ENCODE measurements at regions not wholly inside any gene's neighbourhood (a gene's known extent, or its start where the extent isn't known, plus 50 kb on each side); places are given as distances from the start of the nearest gene placed in this dataset.

- H3K14ac ChIP-seq (ENCODE audit: low read length), result no peak overlapping the region
- peaks cover 11 to 29% of the 10 kb centered on the region in 2 donors for H3K4me1 ChIP-seq (ENCODE audit: control insufficient read depth in 2 of 2, insufficient read depth in 1 of 2, low read depth in 1 of 2, low read length in 2 of 2)
- no peak overlapping the region for H3K4me3 ChIP-seq (ENCODE audit: low read length in 2 of 2)
- no peak overlapping the region for H3K9ac ChIP-seq (ENCODE audit: low read depth, low read length, poor library complexity)
- H4K91ac ChIP-seq (ENCODE audit: low read depth, low read length, poor library complexity), result no peak overlapping the region
- peak overlapping the region; percentile 22 for H3K18ac ChIP-seq (ENCODE audit: low read length)
- no peak overlapping the region for H3K27ac ChIP-seq (replicated peaks; ENCODE audit: low read length)
- H3K79me1 ChIP-seq (ENCODE audit: low read depth, low read length), result no peaks in the 10 kb centered on the region
- no peak for DNase-seq (ENCODE audit: low spot score)
- H3K4ac ChIP-seq (ENCODE audit: low read length), result no peak overlapping the region
- no peak overlapping the region for H2BK5ac ChIP-seq (ENCODE audit: low read length)
- peak overlapping the region; percentile 7 for H2AK5ac ChIP-seq (ENCODE audit: low read depth, low read length)
- H2BK15ac ChIP-seq (ENCODE audit: low read length), result no peak overlapping the region
- H2AFZ ChIP-seq (ENCODE audit: low read length), result no peak overlapping the region
- no peak overlapping the region for H3K4me2 ChIP-seq (ENCODE audit: insufficient read depth, low read length, poor library complexity, severe bottlenecking)
- peaks cover 0 to 3% of the 10 kb centered on the region in 2 donors for H3K36me3 ChIP-seq (replicated peaks in 1 of 2; ENCODE audit: control insufficient read depth in 2 of 2, insufficient read depth in 2 of 2, low read length in 2 of 2)
- H2BK120ac ChIP-seq (ENCODE audit: low read depth, low read length), result no peak overlapping the region
- H3K27me3 ChIP-seq (ENCODE audit: control insufficient read depth in 3 of 3, insufficient read depth in 3 of 3, low read depth in 1 of 3, low read length in 3 of 3), result no peaks in the 10 kb centered on the region
- H3K9me3 ChIP-seq (replicated peaks in 1 of 2; ENCODE audit: control insufficient read depth in 2 of 2, insufficient read depth in 1 of 2, low read depth in 1 of 2, low read length in 2 of 2), result no peaks in the 10 kb centered on the region
- H4K8ac ChIP-seq (ENCODE audit: low read depth, low read length), result no peak overlapping the region
- no CpG with 5 or more reads among the region's 1 CpG for WGBS, 2 donors (ENCODE audit: extremely low coverage in 2 of 2, insufficient read length in 2 of 2, insufficient replicate concordance in 1 of 2)
- H2BK12ac ChIP-seq (ENCODE audit: low read length), result no peak overlapping the region
- H3K23ac ChIP-seq (ENCODE audit: low read depth, low read length, poor library complexity), result no peak overlapping the region
Observed at GRCh38 chr3:124260206-124260915, 268.4 kb upstream of the ROPN1 start.

GRCh38 chr3:124261306-124261705, 269.4 kb upstream of the ROPN1 start:
- H4K91ac ChIP-seq (ENCODE audit: low read depth, low read length, poor library complexity), result no peak overlapping the region
- H4K8ac ChIP-seq (ENCODE audit: low read depth, low read length), result no peak overlapping the region
- H3K4ac ChIP-seq (ENCODE audit: low read length), result no peak overlapping the region
- H2AK5ac ChIP-seq (ENCODE audit: low read depth, low read length), result no peak overlapping the region
- no peak overlapping the region for H2BK15ac ChIP-seq (ENCODE audit: low read length)
- no CpG with 5 or more reads among the region's 2 CpGs for whole genome bisulfite sequencing, 2 donors (ENCODE audit: extremely low coverage in 2 of 2, insufficient read length in 2 of 2, insufficient replicate concordance in 1 of 2)
- H3K9ac ChIP-seq (ENCODE audit: low read depth, low read length, poor library complexity), result no peak overlapping the region
- no peak for DNase-seq (ENCODE audit: low spot score)
- H3K9me3 ChIP-seq (replicated peaks in 1 of 2; ENCODE audit: control insufficient read depth in 2 of 2, insufficient read depth in 1 of 2, low read depth in 1 of 2, low read length in 2 of 2), result no peaks in the 10 kb centered on the region
- no peak overlapping the region for H3K4me2 ChIP-seq (ENCODE audit: insufficient read depth, low read length, poor library complexity, severe bottlenecking)
- H3K18ac ChIP-seq (ENCODE audit: low read length), result no peak overlapping the region
- no peak overlapping the region for H2AFZ ChIP-seq (ENCODE audit: low read length)
- no peak overlapping the region for H3K4me3 ChIP-seq (ENCODE audit: low read length in 2 of 2)
- no peak overlapping the region for H2BK12ac ChIP-seq (ENCODE audit: low read length)
- peaks cover 11 to 33% of the 10 kb centered on the region in 2 donors for H3K4me1 ChIP-seq (ENCODE audit: control insufficient read depth in 2 of 2, insufficient read depth in 1 of 2, low read depth in 1 of 2, low read length in 2 of 2)
- no peak overlapping the region for H3K23ac ChIP-seq (ENCODE audit: low read depth, low read length, poor library complexity)
- H3K27ac ChIP-seq (replicated peaks; ENCODE audit: low read length), result no peak overlapping the region
- no peaks in the 10 kb centered on the region for H3K79me1 ChIP-seq (ENCODE audit: low read depth, low read length)
- no peak overlapping the region for H2BK5ac ChIP-seq (ENCODE audit: low read length)
- peaks cover 0 to 3% of the 10 kb centered on the region in 2 donors for H3K36me3 ChIP-seq (replicated peaks in 1 of 2; ENCODE audit: control insufficient read depth in 2 of 2, insufficient read depth in 2 of 2, low read length in 2 of 2)
- H3K27me3 ChIP-seq (ENCODE audit: control insufficient read depth in 3 of 3, insufficient read depth in 3 of 3, low read depth in 1 of 3, low read length in 3 of 3), result no peaks in the 10 kb centered on the region
- no peak overlapping the region for H3K14ac ChIP-seq (ENCODE audit: low read length)
- no peak overlapping the region for H2BK120ac ChIP-seq (ENCODE audit: low read depth, low read length)

GRCh38 chr3:124263168-124263567, 271.2 kb upstream of the ROPN1 start:
- Histone ChIP-seq H3K4me1 (ENCODE audit: control insufficient read depth in 2 of 2, insufficient read depth in 1 of 2, low read depth in 1 of 2, low read length in 2 of 2) (peaks cover 16 to 39% of the 10 kb centered on the region in 2 donors), H2AFZ (ENCODE audit: low read length) (no peak overlapping the region), H3K27ac (replicated peaks; ENCODE audit: low read length) (no peak overlapping the region), H2BK12ac (ENCODE audit: low read length) (no peak overlapping the region), H2BK5ac (ENCODE audit: low read length) (no peak overlapping the region), H2BK15ac (ENCODE audit: low read length) (no peak overlapping the region), H2BK120ac (ENCODE audit: low read depth, low read length) (no peak overlapping the region), H4K8ac (ENCODE audit: low read depth, low read length) (no peak overlapping the region), H3K9ac (ENCODE audit: low read depth, low read length, poor library complexity) (no peak overlapping the region), H3K23ac (ENCODE audit: low read depth, low read length, poor library complexity) (no peak overlapping the region), H4K91ac (ENCODE audit: low read depth, low read length, poor library complexity) (no peak overlapping the region), H3K4ac (ENCODE audit: low read length) (no peak overlapping the region), H3K4me3 (ENCODE audit: low read length in 2 of 2) (no peak overlapping the region), H2AK5ac (ENCODE audit: low read depth, low read length) (no peak overlapping the region), H3K27me3 (ENCODE audit: control insufficient read depth in 3 of 3, insufficient read depth in 3 of 3, low read depth in 1 of 3, low read length in 3 of 3) (no peaks in the 10 kb centered on the region), H3K36me3 (replicated peaks in 1 of 2; ENCODE audit: control insufficient read depth in 2 of 2, insufficient read depth in 2 of 2, low read length in 2 of 2) (peaks cover 0 to 3% of the 10 kb centered on the region in 2 donors), H3K18ac (ENCODE audit: low read length) (no peak overlapping the region), H3K79me1 (ENCODE audit: low read depth, low read length) (no peaks in the 10 kb centered on the region), H3K9me3 (replicated peaks in 1 of 2; ENCODE audit: control insufficient read depth in 2 of 2, insufficient read depth in 1 of 2, low read depth in 1 of 2, low read length in 2 of 2) (no peaks in the 10 kb centered on the region), H3K14ac (ENCODE audit: low read length) (no peak overlapping the region), H3K4me2 (ENCODE audit: insufficient read depth, low read length, poor library complexity, severe bottlenecking) (no peak overlapping the region)
- WGBS, 2 donors (ENCODE audit: extremely low coverage in 2 of 2, insufficient read length in 2 of 2, insufficient replicate concordance in 1 of 2), result no CpG with 5 or more reads among the region's 4 CpGs
- no peak for DNase-seq (ENCODE audit: low spot score)

GRCh38 chr3:124264346-124264745, 272.4 kb upstream of the ROPN1 start:
- no peak overlapping the region for H3K4me3 ChIP-seq (ENCODE audit: low read length in 2 of 2)
- no peak overlapping the region for H3K23ac ChIP-seq (ENCODE audit: low read depth, low read length, poor library complexity)
- no peak for DNase-seq (ENCODE audit: low spot score)
- no peak overlapping the region for H2BK15ac ChIP-seq (ENCODE audit: low read length)
- H2BK12ac ChIP-seq (ENCODE audit: low read length), result no peak overlapping the region
- no CpG with 5 or more reads among the region's 8 CpGs for WGBS, 2 donors (ENCODE audit: extremely low coverage in 2 of 2, insufficient read length in 2 of 2, insufficient replicate concordance in 1 of 2)
- H3K9ac ChIP-seq (ENCODE audit: low read depth, low read length, poor library complexity), result no peak overlapping the region
- H3K4ac ChIP-seq (ENCODE audit: low read length), result no peak overlapping the region
- H3K4me2 ChIP-seq (ENCODE audit: insufficient read depth, low read length, poor library complexity, severe bottlenecking), result no peak overlapping the region
- no peak overlapping the region for H2BK120ac ChIP-seq (ENCODE audit: low read depth, low read length)
- H3K9me3 ChIP-seq (replicated peaks in 1 of 2; ENCODE audit: control insufficient read depth in 2 of 2, insufficient read depth in 1 of 2, low read depth in 1 of 2, low read length in 2 of 2), result no peaks in the 10 kb centered on the region
- no peak overlapping the region for H3K27ac ChIP-seq (replicated peaks; ENCODE audit: low read length)
- no peak overlapping the region for H4K91ac ChIP-seq (ENCODE audit: low read depth, low read length, poor library complexity)
- no peak overlapping the region for H4K8ac ChIP-seq (ENCODE audit: low read depth, low read length)
- no peak overlapping the region for H3K14ac ChIP-seq (ENCODE audit: low read length)
- no peaks in the 10 kb centered on the region for H3K79me1 ChIP-seq (ENCODE audit: low read depth, low read length)
- no peaks in the 10 kb centered on the region for H3K27me3 ChIP-seq (ENCODE audit: control insufficient read depth in 3 of 3, insufficient read depth in 3 of 3, low read depth in 1 of 3, low read length in 3 of 3)
- no peak overlapping the region for H2AFZ ChIP-seq (ENCODE audit: low read length)
- no peak overlapping the region for H2BK5ac ChIP-seq (ENCODE audit: low read length)
- H3K18ac ChIP-seq (ENCODE audit: low read length), result no peak overlapping the region
- no peak overlapping the region for H2AK5ac ChIP-seq (ENCODE audit: low read depth, low read length)
- peaks cover 20 to 42% of the 10 kb centered on the region in 2 donors for H3K4me1 ChIP-seq (ENCODE audit: control insufficient read depth in 2 of 2, insufficient read depth in 1 of 2, low read depth in 1 of 2, low read length in 2 of 2)
- peaks cover 0 to 8% of the 10 kb centered on the region in 2 donors for H3K36me3 ChIP-seq (replicated peaks in 1 of 2; ENCODE audit: control insufficient read depth in 2 of 2, insufficient read depth in 2 of 2, low read length in 2 of 2)

All from neuronal stem cell (in vitro differentiated cells).